HG03064 (cell line): ENCODE measurements at regions not wholly inside any gene's neighbourhood (a gene's known extent, or its start where the extent isn't known, plus 50 kb on each side); places are given as distances from the start of the nearest gene placed in this dataset.
"Not testable (repeated sequence)": the region's sequence is repeated elsewhere in the genome, so short reads cannot be mapped to it uniquely, and the experiment has no call there.

Experiments
- ATAC-seq: cut with Tn5 transposase; IDR thresholded peaks from one replicate; pipeline ENCODE4 v1.9.1; 2021; ENCODE audit warnings: low read depth; ENCODE audit not compliant: unreplicated experiment

DNA sequence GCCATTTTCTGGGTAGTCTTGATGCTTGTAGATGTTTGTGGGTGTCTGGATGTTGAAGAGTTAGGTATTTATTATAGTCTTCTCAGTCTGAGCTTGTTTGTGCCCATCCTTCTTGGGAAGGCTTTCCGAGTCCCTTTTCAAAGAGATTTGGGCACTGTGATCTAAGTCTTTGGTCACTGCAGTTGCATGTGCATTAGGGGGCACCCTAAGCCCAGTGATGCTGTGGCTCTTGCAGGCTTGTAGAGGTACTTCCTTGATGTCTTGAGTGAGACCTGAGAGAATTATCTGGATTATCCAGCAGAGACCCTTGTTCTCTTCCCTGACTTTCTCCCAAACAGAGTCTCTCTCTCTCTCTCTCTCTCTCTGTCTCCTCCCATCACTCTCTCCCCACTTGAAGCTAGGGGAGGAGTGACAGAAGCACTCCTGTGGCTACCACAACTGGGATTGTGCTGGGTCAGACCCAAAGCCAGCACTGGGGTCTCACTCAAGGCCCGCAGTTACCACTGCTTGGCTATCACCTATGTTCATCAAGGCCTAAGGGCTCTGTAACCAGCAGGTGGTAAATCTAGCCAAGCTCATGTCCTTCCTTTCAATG lies 68.5 kb downstream of the TMCO5A start:
- no peak for ATAC-seq

DNA sequence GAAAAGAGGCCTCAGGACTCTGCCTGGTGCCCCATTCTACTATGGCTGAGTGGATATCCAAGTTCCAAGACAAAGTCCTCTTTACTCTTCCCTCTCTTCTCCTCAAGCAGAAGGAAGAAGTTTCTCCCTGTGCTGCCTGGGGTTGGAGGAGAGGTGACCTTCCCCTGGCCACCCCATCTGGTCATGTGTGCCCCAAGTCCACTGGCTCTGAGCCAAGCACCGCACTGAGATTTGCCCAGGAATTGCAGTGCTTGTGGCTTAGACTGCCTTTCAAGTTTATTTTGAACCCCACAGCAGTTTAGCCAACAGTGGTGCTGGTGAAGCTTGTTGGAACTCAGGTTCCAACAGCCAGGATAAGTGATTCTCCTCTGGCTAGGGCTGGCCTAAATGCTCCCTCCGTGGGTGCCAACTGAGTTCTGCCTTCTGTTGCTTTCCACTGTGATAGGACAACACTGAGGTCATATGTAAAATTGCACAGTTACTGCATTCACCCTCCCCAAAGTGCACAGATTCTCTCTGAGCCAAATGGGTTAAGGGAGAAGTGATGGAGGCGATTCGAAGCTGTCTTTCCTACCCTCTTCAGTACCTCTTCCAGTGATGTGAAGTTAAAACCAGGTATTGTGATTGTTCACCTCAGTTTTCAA lies 69.9 kb downstream of the TMCO5A start:
- no peak for ATAC-seq

DNA sequence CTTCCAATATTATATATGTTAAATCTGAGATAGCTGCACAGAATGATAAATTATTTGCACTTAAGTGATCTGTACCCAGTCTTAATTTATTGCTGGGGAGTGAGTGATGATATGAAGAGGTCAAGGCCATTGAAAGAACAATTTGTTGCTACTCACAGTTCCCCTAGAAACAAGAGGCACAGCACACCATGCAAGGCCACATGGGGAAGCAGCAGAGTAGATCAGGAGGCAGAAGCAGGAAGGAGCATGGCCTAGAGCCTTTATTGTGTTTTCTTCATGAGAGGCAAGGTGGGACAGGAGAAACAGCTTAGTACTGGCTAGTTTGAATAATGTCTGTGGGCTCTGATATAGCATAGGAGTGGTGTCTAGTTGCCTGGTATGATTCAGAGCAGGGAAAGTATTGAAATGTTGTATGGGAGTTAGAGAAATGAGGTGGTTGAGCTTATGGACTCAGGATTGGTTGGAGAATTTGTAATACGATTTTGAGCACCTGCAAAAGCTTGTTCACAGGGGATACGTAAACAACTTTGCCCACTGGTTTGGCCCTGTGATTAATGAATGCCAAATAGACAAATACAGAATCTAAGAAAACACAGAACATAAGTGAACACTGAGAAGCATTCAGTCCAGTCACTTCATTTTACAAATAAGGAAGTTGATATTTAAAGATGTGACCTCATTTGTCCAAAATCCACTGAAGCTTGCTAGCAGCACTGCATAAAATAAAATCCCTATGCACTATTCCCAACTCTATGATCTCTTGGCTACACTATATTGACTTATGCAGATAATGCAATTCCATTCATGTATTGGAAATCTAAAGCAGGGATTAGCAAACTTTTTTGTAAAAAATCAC lies 71.7 kb downstream of the TMCO5A start:
- no peak for ATAC-seq

DNA sequence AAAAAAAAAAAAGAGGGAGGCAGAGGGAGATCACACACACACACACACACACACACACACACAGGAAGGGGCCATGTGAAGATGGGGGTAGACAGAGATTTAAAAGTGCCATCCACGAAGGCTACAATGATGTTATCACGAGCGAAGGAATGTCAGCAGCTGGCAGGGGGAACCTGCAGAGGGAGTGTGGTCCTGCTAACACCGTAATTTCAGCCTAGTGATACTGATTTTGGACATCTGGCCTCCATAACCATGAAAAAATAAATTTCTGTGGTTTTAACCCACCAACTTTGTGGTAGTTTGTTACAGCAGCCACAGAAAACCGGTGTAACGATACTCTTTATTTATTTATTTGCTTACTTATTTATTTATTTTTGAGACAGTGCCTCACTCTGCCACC lies 76.0 kb downstream of the TMCO5A start:
- ATAC-seq = no peak

DNA sequence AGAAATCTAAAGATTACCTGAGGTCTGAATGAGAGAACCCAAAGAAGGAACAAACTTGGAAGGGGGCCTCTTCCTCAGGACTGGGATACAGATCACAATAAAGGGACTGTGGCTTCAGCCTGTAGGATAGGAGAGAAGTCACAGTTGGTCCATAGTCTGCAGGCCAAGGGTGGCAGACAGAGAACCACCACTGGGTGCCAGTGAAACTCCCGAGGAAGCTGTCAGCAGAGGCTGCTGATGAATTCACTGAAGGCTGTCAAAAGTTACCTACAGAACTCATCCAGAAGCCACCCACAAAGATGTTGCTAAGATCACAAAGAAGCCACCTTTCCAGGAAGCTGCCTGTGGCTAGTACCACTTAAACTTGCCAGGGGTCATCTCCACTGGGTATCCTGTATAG lies 78.5 kb downstream of the TMCO5A start:
- ATAC-seq = no peak

DNA sequence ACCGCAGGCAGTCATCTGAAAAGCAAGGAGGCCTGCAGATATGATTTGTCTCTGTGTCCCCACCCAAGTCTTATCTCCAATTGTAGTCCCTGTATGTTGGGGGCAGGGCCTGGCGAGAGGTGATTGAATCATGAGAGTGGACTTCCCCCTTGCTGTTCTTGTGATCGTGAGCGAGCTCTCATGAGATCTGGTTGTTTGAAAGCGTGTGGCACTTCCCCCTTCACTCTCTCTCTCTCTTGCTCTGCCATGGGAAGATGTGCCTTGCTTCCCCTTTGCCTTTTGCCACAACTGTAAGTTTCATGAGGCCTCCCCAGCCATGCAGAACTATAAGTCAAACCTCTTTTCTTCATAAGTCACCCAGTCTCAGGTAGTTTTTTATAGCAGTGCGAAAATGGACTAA lies 83.3 kb downstream of the TMCO5A start:
- no peak for ATAC-seq

DNA sequence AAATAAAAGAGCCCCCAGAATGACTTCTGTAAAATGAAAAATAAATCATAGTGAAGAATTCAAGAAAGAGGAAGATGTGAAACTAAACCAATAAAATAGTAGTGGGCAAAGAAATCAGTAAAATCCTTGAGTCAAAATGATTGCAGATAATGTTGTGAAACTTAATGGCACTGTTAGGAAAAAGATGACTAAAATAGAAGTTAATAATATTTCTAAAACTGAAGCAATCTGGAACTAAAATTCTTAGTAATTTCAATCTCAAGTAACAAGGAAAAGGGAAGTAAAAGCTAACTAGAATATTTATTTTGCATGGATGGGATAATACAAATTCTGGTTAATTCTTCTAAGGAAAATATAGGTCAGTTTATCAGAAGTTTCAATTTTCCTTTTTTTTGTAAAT lies 84.6 kb downstream of the TMCO5A start:
- ATAC-seq = no peak

DNA sequence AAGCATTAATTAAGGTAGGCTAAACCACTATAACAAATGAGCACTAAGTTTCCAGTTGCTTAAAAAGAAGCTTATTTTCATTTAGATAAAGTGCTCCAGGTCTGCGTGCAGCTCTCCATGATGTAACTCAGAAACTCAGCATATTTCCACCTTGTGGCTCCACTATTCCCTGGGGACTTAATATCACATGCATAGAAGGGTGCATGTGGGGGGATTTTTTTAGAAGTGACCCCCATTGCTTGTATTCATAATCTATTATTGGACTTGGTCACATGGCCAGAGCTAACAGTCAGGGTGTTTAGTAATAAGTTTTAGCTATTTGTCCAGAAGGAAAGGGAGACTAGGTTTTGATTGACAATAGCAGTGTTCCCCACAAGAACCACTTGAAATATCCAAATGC lies 86.8 kb downstream of the TMCO5A start:
- no peak for ATAC-seq

DNA sequence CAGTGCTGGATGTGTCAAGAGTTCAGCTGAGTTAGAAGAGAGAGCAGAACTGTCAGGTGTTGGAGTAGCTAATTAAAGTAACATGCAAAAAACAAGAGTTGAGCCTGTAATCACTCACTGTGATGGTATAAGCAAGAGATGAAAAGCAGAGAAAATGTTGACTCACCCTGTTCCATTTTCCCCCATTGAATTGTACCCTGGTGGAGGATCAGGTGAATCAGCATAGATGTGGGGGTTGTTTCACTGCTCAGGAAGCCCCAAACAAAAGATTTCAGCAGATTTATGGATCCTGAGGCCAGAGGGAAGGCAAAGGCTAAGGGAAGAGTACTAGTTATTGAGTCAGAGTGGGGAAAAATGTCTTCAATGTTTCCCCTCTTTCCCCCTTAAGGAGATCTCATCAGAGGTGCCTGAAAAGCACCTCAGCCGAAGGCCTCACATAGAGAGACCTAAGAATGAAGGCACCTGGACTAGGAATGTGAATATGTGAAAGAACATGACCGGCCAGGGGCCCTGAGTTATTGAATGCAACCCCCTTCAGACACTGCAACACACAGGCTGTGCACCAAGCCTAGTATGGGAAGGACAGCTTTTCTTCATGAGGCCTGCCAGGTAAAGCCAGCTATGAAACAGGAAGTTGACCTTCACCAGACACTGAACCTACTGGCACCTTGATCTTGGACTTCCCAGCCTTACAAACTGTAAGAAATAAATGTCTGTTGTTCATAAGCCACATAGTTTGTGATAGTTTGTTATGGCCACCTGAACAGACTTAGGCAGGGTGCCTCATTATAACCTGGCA lies 90.1 kb downstream of the TMCO5A start:
- ATAC-seq = no peak

DNA sequence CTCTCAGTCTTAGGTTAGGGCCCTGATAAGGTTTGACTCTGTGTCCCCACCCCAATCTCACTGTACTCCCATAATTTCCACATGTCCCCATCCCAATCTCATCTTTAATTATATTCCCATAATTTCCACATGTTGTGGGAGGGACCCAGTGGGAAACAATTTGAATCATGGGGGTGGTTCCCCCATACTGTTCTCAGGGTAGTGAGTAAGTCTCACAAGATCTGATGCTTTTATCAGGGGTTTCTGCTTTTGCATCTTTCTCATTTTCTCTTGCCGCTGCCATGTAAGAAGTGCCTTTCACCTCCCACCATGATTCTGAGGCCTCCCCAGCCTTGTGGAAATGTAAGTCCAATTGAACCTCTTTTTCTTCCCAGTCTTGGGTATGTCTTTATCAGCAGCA lies 91.2 kb downstream of the TMCO5A start:
- ATAC-seq = not testable (repeated sequence)

DNA sequence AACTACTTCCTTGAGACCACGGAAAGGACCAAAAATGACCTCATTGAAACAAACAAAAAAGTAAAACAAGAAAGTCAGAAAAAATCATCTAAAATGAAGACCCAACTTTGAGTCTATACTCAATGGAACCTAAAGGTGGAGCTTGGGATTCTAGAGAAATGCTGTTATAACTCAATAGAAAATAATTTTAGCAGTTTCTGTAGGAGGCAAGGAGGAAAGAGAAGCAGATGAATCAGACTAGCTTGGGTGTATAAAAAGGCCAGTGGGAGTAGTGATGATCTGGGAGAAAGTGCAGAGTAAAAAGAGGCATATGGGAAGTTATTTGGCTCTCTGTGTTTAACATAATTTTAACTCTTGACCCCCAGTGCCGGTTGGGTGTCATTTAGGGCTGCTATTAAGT lies 94.4 kb downstream of the TMCO5A start:
- ATAC-seq = no peak

DNA sequence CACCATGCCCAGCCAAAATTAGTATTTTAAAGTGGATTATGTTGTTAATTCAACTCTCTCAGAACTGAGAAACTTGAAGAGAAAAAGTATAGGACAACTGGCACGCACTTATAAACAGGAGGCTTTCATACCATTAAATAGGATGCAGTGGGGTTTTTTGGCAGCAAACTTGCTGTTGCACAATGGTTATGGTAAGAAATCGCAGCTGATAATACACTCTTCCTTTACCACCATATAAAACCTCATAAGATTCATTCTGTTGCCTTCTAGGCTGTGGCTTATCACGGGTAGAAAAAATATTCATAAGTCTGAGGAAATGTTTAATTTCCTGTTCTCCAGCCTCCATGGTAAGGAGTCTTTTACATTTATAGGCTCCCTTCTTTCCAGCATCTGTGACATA lies 95.3 kb downstream of the TMCO5A start:
- ATAC-seq = no peak

DNA sequence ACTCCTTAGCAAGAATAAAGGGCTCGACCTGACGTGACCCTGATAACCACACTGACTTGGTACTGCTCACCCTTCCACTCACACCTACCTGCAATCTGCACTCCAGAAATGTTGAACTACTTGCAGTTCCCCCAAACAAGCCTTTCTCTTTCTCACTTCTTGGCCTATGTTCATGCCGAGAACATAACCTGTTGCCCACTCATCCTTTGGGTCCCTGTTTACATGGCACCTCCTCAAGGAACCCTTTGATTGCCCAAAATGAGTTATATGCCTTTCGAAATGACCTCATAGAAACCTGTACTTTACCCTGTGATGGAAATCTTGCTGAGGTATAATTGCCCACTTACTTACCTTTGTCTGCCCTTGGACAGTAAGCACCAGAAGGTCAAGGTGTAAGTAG lies 96.2 kb downstream of the TMCO5A start:
- no peak for ATAC-seq

DNA sequence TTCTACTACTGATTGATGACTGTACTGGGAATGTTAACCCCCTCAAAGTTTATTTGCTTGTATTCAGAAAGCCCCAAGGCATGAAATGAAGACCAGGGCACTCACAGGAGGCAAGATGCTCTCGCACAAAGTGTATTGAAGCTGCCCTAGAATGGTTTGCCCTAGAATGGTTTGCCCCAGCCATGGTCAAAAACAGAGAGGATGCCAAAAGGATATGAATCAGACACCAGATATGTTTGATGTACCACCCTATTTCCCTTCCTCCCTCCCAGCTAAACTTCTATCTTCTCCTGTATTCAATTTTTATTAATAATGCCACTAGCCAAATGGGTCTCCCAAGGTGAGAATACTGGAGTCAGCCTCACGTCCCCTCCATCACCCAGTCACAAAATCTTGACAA lies 101.3 kb downstream of the TMCO5A start:
- no peak for ATAC-seq

DNA sequence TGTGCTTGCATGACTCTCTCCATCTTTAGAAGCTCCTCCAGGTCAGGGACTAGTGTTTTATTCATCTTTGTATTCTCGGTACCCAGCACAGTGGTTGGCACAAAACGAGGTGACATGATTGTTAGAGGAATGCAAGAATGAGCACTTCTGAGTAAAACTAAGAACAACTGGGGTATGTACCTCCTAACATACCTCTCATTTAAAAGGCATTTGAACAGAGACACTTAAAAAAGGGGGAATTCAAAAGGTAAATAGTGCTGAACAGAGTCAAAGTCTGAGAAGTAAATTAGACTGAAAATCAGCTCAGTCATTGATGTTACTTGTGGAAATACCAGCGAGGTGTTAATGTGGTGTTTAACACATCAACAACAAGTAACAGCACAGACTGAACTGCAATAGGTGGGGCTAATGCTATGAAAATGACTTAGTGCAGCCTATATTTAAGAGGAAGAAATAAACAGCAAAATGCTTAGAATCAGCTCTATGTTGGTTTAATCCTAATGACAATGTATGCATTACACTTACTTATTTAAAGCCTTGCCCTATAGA lies 102.4 kb downstream of the TMCO5A start:
- no peak for ATAC-seq

DNA sequence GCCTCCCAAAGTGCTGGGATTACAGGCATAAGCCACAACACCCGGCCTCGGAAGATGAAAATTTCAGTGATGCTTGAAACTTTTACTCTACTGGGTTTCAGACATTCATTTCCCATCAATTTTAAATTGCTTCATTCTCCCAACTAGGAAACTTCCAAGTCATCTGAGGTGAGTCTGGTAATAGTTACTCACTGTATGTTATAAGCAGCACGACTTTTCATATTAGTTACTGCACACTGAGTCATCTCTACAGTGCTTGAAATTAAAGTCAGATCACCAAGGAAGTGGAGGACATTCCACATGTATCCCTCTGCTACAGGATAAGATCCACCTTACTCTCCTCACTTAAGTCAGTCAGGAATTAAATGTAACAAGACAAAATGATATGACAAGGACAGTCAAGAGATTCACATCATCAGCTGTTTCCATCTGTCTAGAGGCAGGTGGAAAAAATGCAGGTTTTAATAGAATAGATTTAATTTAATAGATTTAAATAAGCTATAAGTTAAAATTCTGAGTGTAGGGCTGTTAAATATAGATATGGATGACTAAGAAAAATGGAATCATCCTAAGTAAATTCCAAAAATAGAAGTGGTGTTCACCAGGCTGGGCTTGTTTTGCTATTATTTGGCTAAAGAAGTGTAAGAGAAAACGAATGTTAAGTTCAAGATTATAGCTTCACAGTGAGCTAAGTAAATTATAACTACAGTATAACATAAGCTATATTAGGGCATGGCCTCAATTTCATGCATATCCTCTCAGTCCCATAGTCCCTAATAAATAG lies 104.4 kb downstream of the TMCO5A start:
- no peak for ATAC-seq

DNA sequence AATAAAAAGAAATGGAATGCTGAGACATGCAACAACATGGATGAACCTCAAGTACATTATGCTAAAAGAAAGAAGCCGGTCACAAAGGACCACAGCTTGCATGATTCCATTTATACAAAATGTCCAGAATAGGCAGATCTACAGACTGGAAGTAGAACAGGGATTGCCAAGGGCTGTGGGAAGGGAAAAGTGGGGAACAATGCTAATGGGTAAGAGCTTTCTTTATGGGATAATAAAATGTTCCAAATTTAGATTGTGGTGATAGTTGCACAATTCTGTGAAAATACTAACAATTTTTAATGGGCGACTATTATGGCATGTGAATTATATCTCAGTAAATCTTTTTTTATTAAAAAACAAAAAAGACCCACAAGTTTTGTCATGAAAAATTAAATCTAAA lies 106.2 kb downstream of the TMCO5A start:
- ATAC-seq = no peak

DNA sequence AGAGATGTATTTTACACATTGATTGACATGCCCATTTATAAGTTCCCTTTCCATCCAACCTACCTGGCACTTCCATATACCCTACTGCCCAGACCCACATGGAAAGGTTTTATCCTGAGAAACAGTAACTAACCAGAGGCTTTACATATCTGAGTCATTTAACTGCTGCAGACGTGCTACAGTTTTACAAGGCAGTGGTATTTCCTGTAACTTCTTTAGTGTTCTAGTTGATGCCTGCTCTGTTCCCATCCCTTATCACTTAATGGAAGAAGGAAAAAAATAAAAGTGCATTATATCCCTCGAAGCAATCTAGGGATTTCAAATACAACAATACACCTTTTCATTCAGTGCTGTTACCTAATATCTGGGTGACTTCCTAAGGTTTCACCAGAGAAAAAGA lies 107.1 kb downstream of the TMCO5A start:
- no peak for ATAC-seq

DNA sequence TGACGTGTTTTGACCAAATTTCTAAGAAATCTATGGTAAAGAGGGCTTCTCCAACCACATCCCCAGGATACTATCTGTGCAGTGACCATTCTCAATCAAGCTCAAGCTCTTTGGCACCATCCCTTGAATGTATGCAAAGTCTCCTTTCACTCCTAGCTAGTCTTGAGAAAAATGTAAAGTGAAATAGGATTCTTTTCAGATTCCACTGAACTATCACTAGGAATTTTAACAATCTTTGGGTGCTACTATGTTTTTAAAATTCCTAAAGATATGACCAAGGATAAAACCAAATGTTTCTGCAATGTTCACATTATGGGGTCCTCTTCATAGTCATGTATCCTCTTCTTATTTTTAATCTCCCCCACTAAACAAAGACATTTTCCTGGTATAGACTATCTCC lies 107.8 kb downstream of the TMCO5A start:
- no peak for ATAC-seq
